CD4-positive, alpha-beta memory T cell (primary cell): ENCODE measurements at regions not wholly inside any gene's neighbourhood (a gene's known extent, or its start where the extent isn't known, plus 50 kb on each side); places are given as distances from the start of the nearest gene placed in this dataset.

Source experiments
- CTCF ChIA-PET: fragments of 350-600 bp; sonication (Branson Sonifier 250); formaldehyde crosslinking; loops from one replicate; lab custom pipeline; 2021; ENCODE audit warnings: inconsistent platforms; ENCODE audit not compliant: partially characterized antibody; lab: Charles Lee
- POLR2A ChIA-PET: fragments of 350-600 bp; sonication (Branson Sonifier 250); formaldehyde crosslinking; loops from one replicate; lab custom pipeline; 2021; ENCODE audit not compliant: partially characterized antibody; lab: Charles Lee
- DNase-seq, 5 donors: peaks; one replicate each; pipeline versions ENCODE4 v3.0.0 to v3.0.0-alpha.2; 2020 to 2022; ENCODE audit warnings: mixed read lengths in 1 of 5
- H3K27ac ChIP-seq: one replicate; pipeline ENCODE4 v1.7.0; 2013; ENCODE audit warnings: low read depth, low read length
- H3K27me3 ChIP-seq: 2 replicates; pipeline ENCODE4 v1.7.0; 2013; ENCODE audit warnings: mild to moderate bottlenecking, low read length, moderate library complexity; ENCODE audit not compliant: insufficient read depth
- H3K36me3 ChIP-seq: 2 replicates; pipeline ENCODE4 v1.7.0; 2013; ENCODE audit warnings: mild to moderate bottlenecking, low read length, moderate library complexity; ENCODE audit not compliant: insufficient read depth
- H3K4me1 ChIP-seq: 2 replicates; pipeline ENCODE4 v1.7.0; 2013; ENCODE audit warnings: mild to moderate bottlenecking, low read length, moderate library complexity; ENCODE audit not compliant: insufficient read depth
- H3K4me3 ChIP-seq, 2 donors: one replicate each; pipeline ENCODE4 v1.7.0; 2013; ENCODE audit warnings: low read length in 2 of 2, mild to moderate bottlenecking in 1 of 2
- H3K9me3 ChIP-seq, 2 donors: one replicate each; pipeline ENCODE4 v1.7.0; 2013; ENCODE audit warnings: low read length in 2 of 2, control low read depth in 1 of 2; ENCODE audit not compliant: control insufficient read depth in 1 of 2
- H3K27ac Mint-ChIP-seq, 7 donors: one replicate each; pipeline ENCODE4 v1.8.0; 2020 to 2021; ENCODE audit warnings: mixed read lengths in 7 of 7, mild to moderate bottlenecking in 6 of 7, inconsistent platforms in 3 of 7, moderate library complexity in 3 of 7
- H3K27me3 Mint-ChIP-seq, 2 donors: one replicate each; pipeline ENCODE4 v1.8.0; 2020 to 2021; ENCODE audit warnings: mixed read lengths in 2 of 2
- H3K36me3 Mint-ChIP-seq, 2 donors: one replicate each; pipeline ENCODE4 v1.8.0; 2020 to 2021; ENCODE audit warnings: mixed read lengths in 2 of 2, inconsistent platforms in 1 of 2, mild to moderate bottlenecking in 1 of 2
- H3K4me1 Mint-ChIP-seq, 4 donors: one replicate each; pipeline ENCODE4 v1.8.0; 2020 to 2021; ENCODE audit warnings: mixed read lengths in 4 of 4, mild to moderate bottlenecking in 1 of 4
- H3K4me3 Mint-ChIP-seq, 8 donors: one replicate each; pipeline ENCODE4 v1.8.0; 2020 to 2021; ENCODE audit warnings: mixed read lengths in 8 of 8, mild to moderate bottlenecking in 7 of 8, moderate library complexity in 6 of 8, inconsistent platforms in 3 of 8
- H3K9me3 Mint-ChIP-seq, 8 donors: one replicate each; pipeline ENCODE4 v1.8.0; 2020 to 2021; ENCODE audit warnings: mixed read lengths in 8 of 8, mild to moderate bottlenecking in 5 of 8, inconsistent platforms in 3 of 8, moderate library complexity in 1 of 8
- intact Hi-C: fragments of 100-400 bp; cut with micrococcal nuclease; formaldehyde crosslinking; loops from one replicate; pipeline ENCODE4 v1.15.1; 2023

DNA sequence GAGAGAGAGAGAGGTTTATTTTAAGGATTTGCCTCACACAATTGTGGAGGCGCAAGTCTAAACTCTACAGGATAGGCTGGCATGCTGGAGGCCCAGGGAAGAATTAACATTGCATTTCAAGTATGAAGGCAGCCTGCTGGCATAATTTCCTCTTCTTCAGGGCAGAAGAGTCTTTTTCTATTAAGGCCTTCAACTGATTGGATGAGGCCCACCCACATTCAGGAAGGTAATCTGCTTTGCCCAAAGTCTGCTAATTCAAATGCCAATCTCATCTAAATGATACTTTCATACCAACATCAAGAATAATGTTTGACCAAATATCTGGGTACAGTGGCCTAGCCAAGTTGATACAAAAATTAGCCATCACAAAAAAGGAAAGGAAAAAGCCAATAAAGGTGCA is 258.1 kb upstream of the MDFIC2 start:
- Mint-ChIP-seq H3K36me3 (no peaks in the 10 kb centered on the region), H3K27me3 (peaks cover 11 to 12% of the 10 kb centered on the region in 2 donors), H3K4me3 (no peak overlapping the region), H3K9me3 (peaks cover 0 to 4% (median 0%) of the 10 kb centered on the region in 8 donors), H3K27ac (no peak overlapping the region), H3K4me1 (no peaks in the 10 kb centered on the region)
- ChIA-PET POLR2A (no interaction called here), CTCF (no interaction called here)
- Histone ChIP-seq H3K27ac (no peak overlapping the region), H3K4me3 (no peak overlapping the region), H3K4me1 (no peaks in the 10 kb centered on the region), H3K36me3 (no peaks in the 10 kb centered on the region), H3K27me3 (no peaks in the 10 kb centered on the region), H3K9me3 (no peaks in the 10 kb centered on the region)
- DNase-seq = no peak
- intact Hi-C loops = no loop called here

DNA sequence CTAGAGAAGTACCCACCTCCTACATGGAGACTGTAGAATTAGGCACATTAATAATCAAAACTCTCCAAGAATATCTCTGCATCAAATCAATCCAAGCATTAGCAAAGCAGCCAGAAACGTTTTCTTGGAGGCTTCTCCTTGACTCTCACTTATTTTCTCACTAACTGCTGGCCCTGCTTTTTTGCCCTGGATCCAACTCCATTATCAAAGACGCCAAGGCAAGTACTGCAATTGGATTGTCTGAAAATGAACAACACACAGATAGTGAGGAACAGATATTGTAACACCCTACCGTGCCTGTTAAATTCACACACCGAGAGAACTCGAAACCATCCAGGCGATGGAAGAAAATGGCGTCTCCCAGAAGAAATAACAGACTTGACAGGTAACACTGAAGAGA is 256.2 kb upstream of the MDFIC2 start:
- intact Hi-C loops = no loop called here
- H3K4me3 ChIP-seq = no peak overlapping the region
- H3K36me3 ChIP-seq = no peaks in the 10 kb centered on the region
- CTCF ChIA-PET = no interaction called here
- H3K27ac Mint-ChIP-seq = no peak overlapping the region
- no peaks in the 10 kb centered on the region for H3K4me1 Mint-ChIP-seq
- no peak overlapping the region for H3K27ac ChIP-seq
- H3K27me3 ChIP-seq = no peaks in the 10 kb centered on the region
- peaks cover 0 to 9% (median 5%) of the 10 kb centered on the region in 8 donors for H3K9me3 Mint-ChIP-seq
- POLR2A ChIA-PET = no interaction called here
- no peak for DNase-seq
- H3K36me3 Mint-ChIP-seq = no peaks in the 10 kb centered on the region
- peaks cover 0 to 4% of the 10 kb centered on the region in 2 donors for H3K9me3 ChIP-seq
- H3K4me1 ChIP-seq = no peaks in the 10 kb centered on the region
- peaks cover 11 to 12% of the 10 kb centered on the region in 2 donors for H3K27me3 Mint-ChIP-seq
- H3K4me3 Mint-ChIP-seq = no peak overlapping the region

DNA sequence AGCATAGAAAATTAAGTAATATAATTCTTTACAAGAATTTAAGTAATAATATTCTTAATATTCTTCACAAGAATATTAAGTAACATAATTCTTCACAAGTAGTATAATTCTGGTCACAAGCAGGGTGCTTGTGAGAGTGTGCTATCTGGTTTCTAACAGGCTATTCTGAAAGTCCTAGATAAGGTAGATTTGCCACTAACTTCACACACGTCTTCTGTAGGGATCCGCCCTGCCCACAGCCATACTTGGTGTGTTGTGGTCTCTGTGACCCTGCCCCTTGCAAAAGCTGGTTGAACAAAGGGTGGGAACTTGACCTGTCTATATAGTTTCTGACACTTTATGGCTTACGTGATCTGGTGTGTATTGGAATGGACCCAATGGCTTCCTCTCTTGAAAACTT is 253.4 kb upstream of the MDFIC2 start:
- CTCF ChIA-PET = interaction anchor here (0.7 kb wide), 1 partner anchor 15 kb away, joined by 3 read pairs; no protein-coding TSS in a partner anchor
- no peaks in the 10 kb centered on the region for H3K4me1 Mint-ChIP-seq
- no peak overlapping the region for H3K4me3 ChIP-seq
- no peaks in the 10 kb centered on the region for H3K4me1 ChIP-seq
- H3K27me3 ChIP-seq = no peaks in the 10 kb centered on the region
- no peak overlapping the region for H3K4me3 Mint-ChIP-seq
- POLR2A ChIA-PET = no interaction called here
- H3K27me3 Mint-ChIP-seq = peaks cover 8 to 9% of the 10 kb centered on the region in 2 donors
- H3K9me3 ChIP-seq = peaks cover 0 to 4% of the 10 kb centered on the region in 2 donors
- H3K9me3 Mint-ChIP-seq = peaks cover 1 to 15% (median 10%) of the 10 kb centered on the region in 8 donors
- intact Hi-C loops = no loop called here
- no peak overlapping the region for H3K27ac Mint-ChIP-seq
- no peak for DNase-seq
- no peak overlapping the region for H3K27ac ChIP-seq
- H3K36me3 Mint-ChIP-seq = peaks cover 0 to 5% of the 10 kb centered on the region in 2 donors
- H3K36me3 ChIP-seq = no peaks in the 10 kb centered on the region

DNA sequence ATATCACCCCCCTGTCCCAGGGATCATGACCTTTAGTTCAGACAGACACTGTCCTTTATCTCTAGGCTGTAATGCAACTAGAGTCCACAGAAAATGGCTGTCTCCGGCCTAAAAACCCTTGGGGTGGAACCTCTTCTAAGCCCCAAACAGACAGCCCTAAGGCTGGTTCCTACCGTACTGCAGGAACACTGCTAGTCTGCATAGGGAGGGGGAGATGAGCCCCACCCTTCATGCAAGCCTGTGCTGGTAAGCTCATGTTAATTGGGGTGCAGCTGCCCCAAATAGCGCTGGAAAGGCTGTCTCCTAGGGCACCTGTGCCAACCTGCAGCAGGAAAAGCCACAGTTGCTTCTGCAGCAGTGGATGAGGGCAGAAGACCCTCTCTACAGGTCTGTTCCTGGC is 252.1 kb upstream of the MDFIC2 start:
- Histone ChIP-seq H3K36me3 (no peaks in the 10 kb centered on the region), H3K4me1 (no peaks in the 10 kb centered on the region), H3K27ac (no peak overlapping the region), H3K27me3 (no peaks in the 10 kb centered on the region), H3K4me3 (no peak overlapping the region), H3K9me3 (peaks cover 0 to 4% of the 10 kb centered on the region in 2 donors)
- Mint-ChIP-seq H3K27me3 (peaks cover 8 to 9% of the 10 kb centered on the region in 2 donors), H3K4me3 (no peak overlapping the region), H3K36me3 (peaks cover 0 to 5% of the 10 kb centered on the region in 2 donors), H3K9me3 (peaks cover 1 to 15% (median 10%) of the 10 kb centered on the region in 8 donors), H3K4me1 (no peaks in the 10 kb centered on the region), H3K27ac (no peak overlapping the region)
- intact Hi-C loops = no loop called here
- no peak for DNase-seq
- POLR2A ChIA-PET = no interaction called here
- CTCF ChIA-PET = interaction anchor here (1.5 kb wide), 1 partner anchor 14 kb away, joined by 4 read pairs; no protein-coding TSS in a partner anchor

DNA sequence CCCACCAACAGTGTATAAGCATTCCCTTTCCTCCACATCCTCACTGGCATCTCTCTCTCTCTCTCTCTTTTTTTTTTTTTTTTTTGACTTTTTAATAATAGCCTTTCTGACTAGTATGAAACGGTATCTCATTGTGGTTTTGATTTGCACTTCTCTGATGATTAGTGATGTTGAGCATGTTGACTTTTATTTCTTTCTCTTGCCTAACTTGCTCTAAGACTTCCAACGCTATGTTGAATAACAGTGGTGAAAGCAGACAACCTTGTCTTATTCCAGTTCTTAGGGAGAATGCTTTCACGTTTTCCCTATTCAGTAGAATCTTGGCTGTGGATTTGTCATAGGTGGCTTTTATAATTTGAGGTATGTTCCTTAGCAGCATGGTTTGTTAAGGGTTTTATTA is 249.4 kb upstream of the MDFIC2 start:
- Histone ChIP-seq H3K27ac (no peak overlapping the region), H3K4me1 (no peaks in the 10 kb centered on the region), H3K36me3 (no peaks in the 10 kb centered on the region), H3K9me3 (peaks cover 0 to 4% of the 10 kb centered on the region in 2 donors), H3K27me3 (no peaks in the 10 kb centered on the region), H3K4me3 (no peak overlapping the region)
- Mint-ChIP-seq H3K4me3 (no peak overlapping the region), H3K4me1 (no peaks in the 10 kb centered on the region), H3K9me3 (peaks cover 1 to 15% (median 10%) of the 10 kb centered on the region in 8 donors), H3K27me3 (peaks cover 5 to 6% of the 10 kb centered on the region in 2 donors), H3K36me3 (peaks cover 0 to 5% of the 10 kb centered on the region in 2 donors), H3K27ac (no peak overlapping the region)
- ChIA-PET CTCF (no interaction called here), POLR2A (no interaction called here)
- intact Hi-C loops = no loop called here
- no peak for DNase-seq

DNA sequence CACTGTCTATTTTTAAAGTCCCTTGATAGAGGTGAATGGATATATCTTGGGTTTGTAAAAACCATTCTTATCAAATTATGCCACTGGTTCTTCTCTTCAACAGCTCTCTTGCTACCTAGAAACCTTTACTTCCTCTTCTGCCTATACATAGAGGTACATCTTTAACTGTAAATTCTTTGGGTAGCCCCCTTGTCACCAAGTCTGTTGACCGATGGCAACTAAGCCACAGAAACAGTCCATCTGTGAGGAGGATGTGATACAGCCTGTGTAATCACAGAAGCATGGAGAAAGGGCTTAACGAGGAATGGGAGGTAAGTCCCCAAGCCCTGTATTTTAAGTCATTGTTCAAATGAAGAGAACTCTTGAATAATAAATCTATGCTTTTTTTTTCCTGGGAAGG is 246.5 kb upstream of the MDFIC2 start:
- H3K27ac ChIP-seq = no peak overlapping the region
- H3K27me3 ChIP-seq = no peaks in the 10 kb centered on the region
- Mint-ChIP-seq H3K27ac (no peak overlapping the region), H3K4me1 (no peaks in the 10 kb centered on the region), H3K27me3 (peaks cover 0 to 3% of the 10 kb centered on the region in 2 donors), H3K36me3 (peaks cover 0 to 5% of the 10 kb centered on the region in 2 donors), H3K4me3 (no peak overlapping the region), H3K9me3 (peaks cover 1 to 12% (median 8%) of the 10 kb centered on the region in 8 donors)
- no peaks in the 10 kb centered on the region for H3K36me3 ChIP-seq
- H3K4me3 ChIP-seq = no peak overlapping the region
- ChIA-PET CTCF (no interaction called here), POLR2A (no interaction called here)
- H3K9me3 ChIP-seq = no peaks in the 10 kb centered on the region
- intact Hi-C loops = no loop called here
- H3K4me1 ChIP-seq = no peaks in the 10 kb centered on the region
- DNase-seq = no peak

DNA sequence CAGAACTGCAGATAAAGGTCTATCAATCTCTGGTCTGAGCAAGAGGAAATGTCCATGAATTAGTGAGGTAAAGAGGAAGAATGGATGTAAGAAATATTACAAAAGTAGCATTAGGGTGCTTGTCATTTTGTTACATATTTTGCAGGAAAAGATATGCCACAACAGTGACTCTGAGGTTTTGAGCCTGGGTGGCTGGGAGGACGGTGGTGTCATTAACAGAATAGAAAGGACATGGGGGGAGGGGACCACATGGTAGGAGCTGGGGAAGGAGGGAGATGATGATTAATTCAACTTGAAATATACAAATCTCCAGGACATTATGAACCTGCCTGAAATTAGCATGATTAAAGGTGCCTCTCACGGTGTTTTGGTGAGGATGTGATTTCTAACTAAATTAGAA is 245.5 kb upstream of the MDFIC2 start:
- no peak for DNase-seq
- H3K4me3 ChIP-seq = no peak overlapping the region
- Mint-ChIP-seq H3K27me3 (no peaks in the 10 kb centered on the region), H3K4me3 (no peak overlapping the region), H3K36me3 (peaks cover 0 to 1% of the 10 kb centered on the region in 2 donors), H3K27ac (no peak overlapping the region), H3K9me3 (peaks cover under 1 to 5% (median 2%) of the 10 kb centered on the region in 8 donors), H3K4me1 (no peaks in the 10 kb centered on the region)
- intact Hi-C loops = no loop called here
- ChIA-PET POLR2A (no interaction called here), CTCF (no interaction called here)
- peaks cover 3% of the 10 kb centered on the region for H3K27me3 ChIP-seq
- no peak overlapping the region for H3K27ac ChIP-seq
- no peaks in the 10 kb centered on the region for H3K4me1 ChIP-seq
- H3K36me3 ChIP-seq = no peaks in the 10 kb centered on the region
- H3K9me3 ChIP-seq = no peaks in the 10 kb centered on the region
